ENCODE measurements at regions not wholly inside any gene's neighbourhood (a gene's known extent, or its start where the extent isn't known, plus 50 kb on each side); places are given as distances from the start of the nearest gene placed in this dataset.

- no peak for DNase-seq (ENCODE audit: low spot score)
Observed at GRCh38 chr6:168384045-168385036, 56.6 kb upstream of the SMOC2 start.

- DNase-seq (ENCODE audit: low spot score) = no peak
Observed at GRCh38 chr6:168385037-168385759, 55.8 kb upstream of the SMOC2 start.

- no peak for DNase-seq (ENCODE audit: low spot score)
Observed at GRCh38 chr6:168385858-168386735, 54.9 kb upstream of the SMOC2 start.

GRCh38 chr6:168386973-168387372 is 54.0 kb upstream of the SMOC2 start:
- no peak for DNase-seq (ENCODE audit: low spot score)

GRCh38 chr6:168387426-168387825 is 53.6 kb upstream of the SMOC2 start:
- DNase-seq (ENCODE audit: low spot score) = no peak

GRCh38 chr6:168387911-168388310 is 53.1 kb upstream of the SMOC2 start:
- DNase-seq (ENCODE audit: low spot score) = no peak

- DNase-seq (ENCODE audit: low spot score) = no peak
Observed at GRCh38 chr6:168388641-168389633, 52.0 kb upstream of the SMOC2 start.

GRCh38 chr6:168390749-168391420 is 50.1 kb upstream of the SMOC2 start:
- DNase-seq (ENCODE audit: low spot score) = no peak
